PC-9 (cell line): ENCODE measurements at regions not wholly inside any gene's neighbourhood (a gene's known extent, or its start where the extent isn't known, plus 50 kb on each side); places are given as distances from the start of the nearest gene placed in this dataset.

Source experiments
- BruUV-seq: library from RNA; stranded (reverse); fragments of 400-500 nt; replicated peaks from 2 replicates; lab custom pipeline; 2021; lab: Mats Ljungman, UMichigan
- CTCF ChIA-PET: fragments of 300-600 bp; sonication (Branson Sonifier 250); formaldehyde crosslinking; loops from one replicate; lab custom pipeline; 2022; ENCODE audit warnings: antibody characterized with exemption; lab: Charles Lee
- POLR2A ChIA-PET: fragments of 300-600 bp; sonication (Branson Sonifier 250); formaldehyde crosslinking; loops from one replicate; lab custom pipeline; 2022; ENCODE audit warnings: antibody characterized with exemption; ENCODE audit not compliant: unreplicated experiment; lab: Charles Lee
- DNase-seq, 2 experiments: peaks; one replicate each; pipeline versions ENCODE4 v3.0.0 to v3.0.0-alpha.2; 2015 to 2022; ENCODE audit warnings: mixed read lengths in 1 of 2
- H2AFZ ChIP-seq: fragments of 200-600 bp; sonication (generic); 2 replicates; pipeline ENCODE4 v1.8.1; 2017; ENCODE audit warnings: antibody characterized with exemption
- H3F3A ChIP-seq: fragments of 200-600 bp; sonication (generic); 2 replicates; pipeline ENCODE4 v1.8.1; 2017; ENCODE audit warnings: antibody characterized with exemption, mild to moderate bottlenecking, low read depth; ENCODE audit not compliant: insufficient read depth
- H3K27ac ChIP-seq: fragments of 200-600 bp; sonication (generic); 2 replicates; pipeline ENCODE4 v1.6.1; 2016; ENCODE audit warnings: mixed run types
- H3K27me3 ChIP-seq: fragments of 200-600 bp; sonication (generic); 2 replicates; pipeline ENCODE4 v1.6.1; 2016; ENCODE audit warnings: low read depth, mixed run types; ENCODE audit not compliant: insufficient read depth
- H3K36me3 ChIP-seq: fragments of 200-600 bp; sonication (generic); 2 replicates; pipeline ENCODE4 v1.6.1; 2016; ENCODE audit warnings: low read depth, mixed run types
- H3K4me1 ChIP-seq: fragments of 200-600 bp; sonication (generic); replicated peaks from 2 replicates; pipeline ENCODE4 v1.6.1; 2016; ENCODE audit warnings: mixed run types; ENCODE audit not compliant: insufficient read depth
- H3K4me2 ChIP-seq: fragments of 200-600 bp; sonication (generic); 2 replicates; pipeline ENCODE4 v1.6.1; 2017; ENCODE audit warnings: mixed run types
- H3K4me3 ChIP-seq: fragments of 200-600 bp; sonication (generic); 2 replicates; pipeline ENCODE4 v1.6.1; 2016; ENCODE audit warnings: mixed run types
- H3K79me2 ChIP-seq: fragments of 200-600 bp; sonication (generic); 2 replicates; pipeline ENCODE4 v1.6.1; 2017; ENCODE audit warnings: low read depth, mixed run types
- H3K9me2 ChIP-seq: fragments of 200-600 bp; sonication (generic); 2 replicates; pipeline ENCODE4 v1.8.1; 2017; ENCODE audit warnings: mild to moderate bottlenecking; ENCODE audit not compliant: insufficient read depth
- H3K9me3 ChIP-seq: fragments of 200-600 bp; sonication (generic); 2 replicates; pipeline ENCODE4 v1.8.1; 2016; ENCODE audit warnings: low read depth; ENCODE audit not compliant: insufficient read depth
- H4K20me1 ChIP-seq: fragments of 200-600 bp; sonication (generic); 2 replicates; pipeline ENCODE4 v1.8.1; 2017; ENCODE audit not compliant: insufficient read depth
- EZH2 ChIP-seq: fragments of 200-600 bp; sonication (generic); IDR thresholded peaks from 2 replicates; pipeline ENCODE4 v1.8.0; 2017; ENCODE audit warnings: antibody characterized with exemption, low read depth
- intact Hi-C: fragments of 100-400 bp; cut with micrococcal nuclease; formaldehyde crosslinking; loops from one replicate; pipeline ENCODE4 v1.10.0; 2022; ENCODE audit not compliant: unreplicated experiment
- TF ChIP-seq, protein P1 (sequence below): fragments of 200-600 bp; sonication (generic); conservative IDR thresholded peaks from 2 replicates; pipeline ENCODE4 v1.6.1; 2017; ENCODE audit warnings: mixed run types, antibody characterized with exemption, mild to moderate bottlenecking, moderate library complexity

DNA sequence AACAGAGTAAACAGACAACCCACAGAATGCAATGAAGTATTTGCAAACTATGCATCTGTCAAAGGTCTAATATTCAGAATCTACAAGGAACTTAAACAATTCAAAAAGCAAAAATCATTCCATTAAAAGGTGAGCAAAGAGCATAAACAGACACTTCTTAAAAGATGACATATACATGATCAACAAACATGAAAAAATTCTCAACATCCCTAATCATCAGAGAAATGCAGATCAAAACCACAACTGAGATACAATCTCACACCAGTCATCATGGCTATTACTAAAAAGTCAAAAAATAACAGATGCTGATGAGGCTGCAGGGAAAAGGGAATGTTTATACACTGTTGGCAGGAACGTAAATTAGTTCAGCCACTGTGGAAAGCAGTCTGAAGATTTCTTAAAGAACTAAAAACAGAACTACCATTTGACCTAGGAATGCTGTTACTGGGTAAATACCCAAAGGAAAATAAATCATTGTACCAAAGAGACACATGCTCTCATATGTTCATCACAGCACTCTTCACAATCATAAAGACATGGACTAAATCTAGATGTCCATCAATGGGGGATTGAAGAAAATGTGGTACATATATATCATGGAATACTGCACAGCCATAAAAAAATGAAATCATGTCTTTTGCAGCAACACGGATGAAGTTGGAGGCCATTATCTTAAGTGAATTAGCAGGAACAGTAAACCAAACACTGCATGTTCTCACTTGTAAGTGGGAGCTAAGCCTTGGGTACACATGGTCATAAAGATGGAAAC, 393.3 kb upstream of the CBLB start:
- Histone ChIP-seq H3K4me3 (no peak overlapping the region), H3K79me2 (no peaks in the 10 kb centered on the region), H3F3A (no peaks in the 10 kb centered on the region), H3K9me3 (no peaks in the 10 kb centered on the region), H3K4me1 (no peaks in the 10 kb centered on the region), H3K36me3 (no peaks in the 10 kb centered on the region), H3K4me2 (no peak overlapping the region), H3K9me2 (no peaks in the 10 kb centered on the region), H3K27me3 (no peaks in the 10 kb centered on the region), H4K20me1 (no peaks in the 10 kb centered on the region), H3K27ac (no peak overlapping the region), H2AFZ (no peak overlapping the region)
- DNase-seq: no peak
- no TSS peak for BruUV-seq
- intact Hi-C loops: no loop called here
- TF ChIP-seq EZH2: no peak
- TF ChIP-seq, protein P1, sequence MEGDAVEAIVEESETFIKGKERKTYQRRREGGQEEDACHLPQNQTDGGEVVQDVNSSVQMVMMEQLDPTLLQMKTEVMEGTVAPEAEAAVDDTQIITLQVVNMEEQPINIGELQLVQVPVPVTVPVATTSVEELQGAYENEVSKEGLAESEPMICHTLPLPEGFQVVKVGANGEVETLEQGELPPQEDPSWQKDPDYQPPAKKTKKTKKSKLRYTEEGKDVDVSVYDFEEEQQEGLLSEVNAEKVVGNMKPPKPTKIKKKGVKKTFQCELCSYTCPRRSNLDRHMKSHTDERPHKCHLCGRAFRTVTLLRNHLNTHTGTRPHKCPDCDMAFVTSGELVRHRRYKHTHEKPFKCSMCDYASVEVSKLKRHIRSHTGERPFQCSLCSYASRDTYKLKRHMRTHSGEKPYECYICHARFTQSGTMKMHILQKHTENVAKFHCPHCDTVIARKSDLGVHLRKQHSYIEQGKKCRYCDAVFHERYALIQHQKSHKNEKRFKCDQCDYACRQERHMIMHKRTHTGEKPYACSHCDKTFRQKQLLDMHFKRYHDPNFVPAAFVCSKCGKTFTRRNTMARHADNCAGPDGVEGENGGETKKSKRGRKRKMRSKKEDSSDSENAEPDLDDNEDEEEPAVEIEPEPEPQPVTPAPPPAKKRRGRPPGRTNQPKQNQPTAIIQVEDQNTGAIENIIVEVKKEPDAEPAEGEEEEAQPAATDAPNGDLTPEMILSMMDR: no peak
- ChIA-PET CTCF (no interaction called here), POLR2A (no interaction called here)

DNA sequence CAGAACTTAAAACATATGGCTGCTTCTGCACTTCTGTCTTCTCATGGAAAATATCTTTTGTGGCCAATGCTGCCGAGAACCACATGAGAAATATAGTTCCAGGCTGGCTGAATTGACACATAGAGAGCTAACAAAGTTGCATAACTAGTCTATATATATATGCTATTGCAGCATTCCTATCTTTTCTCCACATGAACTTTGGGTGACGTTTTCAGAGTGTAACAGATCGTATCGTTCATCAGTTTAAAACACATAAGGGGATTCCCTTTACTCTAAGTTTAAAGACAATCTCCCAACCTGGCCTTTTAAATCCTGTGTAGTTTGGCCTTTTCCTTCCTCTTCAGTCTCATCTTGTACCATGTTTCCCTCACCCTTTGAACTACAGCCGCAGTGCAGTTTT, 394.2 kb upstream of the CBLB start:
- no peak overlapping the region for H3K27ac ChIP-seq
- no peaks in the 10 kb centered on the region for H3K79me2 ChIP-seq
- H3F3A ChIP-seq: no peaks in the 10 kb centered on the region
- H3K4me1 ChIP-seq: no peaks in the 10 kb centered on the region
- H3K9me2 ChIP-seq: no peaks in the 10 kb centered on the region
- no peak overlapping the region for H2AFZ ChIP-seq
- intact Hi-C loops: no loop called here
- H3K36me3 ChIP-seq: no peaks in the 10 kb centered on the region
- POLR2A ChIA-PET: no interaction called here
- no peaks in the 10 kb centered on the region for H4K20me1 ChIP-seq
- BruUV-seq: no TSS peak
- no peak overlapping the region for H3K4me2 ChIP-seq
- TF ChIP-seq, protein P1: no peak
- TF ChIP-seq EZH2: no peak
- no peak overlapping the region for H3K4me3 ChIP-seq
- no peak for DNase-seq
- CTCF ChIA-PET: no interaction called here
- H3K9me3 ChIP-seq: no peaks in the 10 kb centered on the region
- no peaks in the 10 kb centered on the region for H3K27me3 ChIP-seq

DNA sequence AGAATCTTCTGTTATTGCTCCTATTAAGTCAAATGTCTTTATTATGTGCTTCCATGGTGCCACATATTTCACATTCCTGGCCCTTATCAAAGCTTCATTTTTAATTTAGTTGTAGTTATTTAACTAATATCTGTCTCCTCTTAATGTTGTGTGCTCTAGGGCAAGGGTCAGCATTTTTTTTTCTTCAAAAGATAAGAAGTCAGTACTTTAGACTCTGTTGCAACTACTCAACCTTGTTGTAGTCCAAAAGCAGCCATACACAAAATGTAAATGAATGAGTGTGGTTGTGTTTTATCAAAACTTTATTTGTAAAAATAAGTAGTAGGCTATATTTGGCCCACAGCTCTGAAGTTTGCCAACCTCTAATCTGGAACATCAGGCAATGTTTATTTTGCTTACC, 394.7 kb upstream of the CBLB start:
- H3F3A ChIP-seq: no peaks in the 10 kb centered on the region
- H2AFZ ChIP-seq: no peak overlapping the region
- H4K20me1 ChIP-seq: no peaks in the 10 kb centered on the region
- no TSS peak for BruUV-seq
- no peaks in the 10 kb centered on the region for H3K9me3 ChIP-seq
- H3K4me2 ChIP-seq: no peak overlapping the region
- H3K27me3 ChIP-seq: no peaks in the 10 kb centered on the region
- POLR2A ChIA-PET: no interaction called here
- H3K79me2 ChIP-seq: no peaks in the 10 kb centered on the region
- DNase-seq: no peak
- no peaks in the 10 kb centered on the region for H3K36me3 ChIP-seq
- H3K4me1 ChIP-seq: no peaks in the 10 kb centered on the region
- intact Hi-C loops: no loop called here
- TF ChIP-seq, protein P1: no peak
- no peak for TF ChIP-seq EZH2
- H3K27ac ChIP-seq: no peak overlapping the region
- no peak overlapping the region for H3K4me3 ChIP-seq
- CTCF ChIA-PET: no interaction called here
- no peaks in the 10 kb centered on the region for H3K9me2 ChIP-seq
